ENCODE measurements at regions not wholly inside any gene's neighbourhood (a gene's known extent, or its start where the extent isn't known, plus 50 kb on each side); places are given as distances from the start of the nearest gene placed in this dataset.
"Not testable (repeated sequence)": the region's sequence is repeated elsewhere in the genome, so short reads cannot be mapped to it uniquely, and the experiment has no call there.

DNA sequence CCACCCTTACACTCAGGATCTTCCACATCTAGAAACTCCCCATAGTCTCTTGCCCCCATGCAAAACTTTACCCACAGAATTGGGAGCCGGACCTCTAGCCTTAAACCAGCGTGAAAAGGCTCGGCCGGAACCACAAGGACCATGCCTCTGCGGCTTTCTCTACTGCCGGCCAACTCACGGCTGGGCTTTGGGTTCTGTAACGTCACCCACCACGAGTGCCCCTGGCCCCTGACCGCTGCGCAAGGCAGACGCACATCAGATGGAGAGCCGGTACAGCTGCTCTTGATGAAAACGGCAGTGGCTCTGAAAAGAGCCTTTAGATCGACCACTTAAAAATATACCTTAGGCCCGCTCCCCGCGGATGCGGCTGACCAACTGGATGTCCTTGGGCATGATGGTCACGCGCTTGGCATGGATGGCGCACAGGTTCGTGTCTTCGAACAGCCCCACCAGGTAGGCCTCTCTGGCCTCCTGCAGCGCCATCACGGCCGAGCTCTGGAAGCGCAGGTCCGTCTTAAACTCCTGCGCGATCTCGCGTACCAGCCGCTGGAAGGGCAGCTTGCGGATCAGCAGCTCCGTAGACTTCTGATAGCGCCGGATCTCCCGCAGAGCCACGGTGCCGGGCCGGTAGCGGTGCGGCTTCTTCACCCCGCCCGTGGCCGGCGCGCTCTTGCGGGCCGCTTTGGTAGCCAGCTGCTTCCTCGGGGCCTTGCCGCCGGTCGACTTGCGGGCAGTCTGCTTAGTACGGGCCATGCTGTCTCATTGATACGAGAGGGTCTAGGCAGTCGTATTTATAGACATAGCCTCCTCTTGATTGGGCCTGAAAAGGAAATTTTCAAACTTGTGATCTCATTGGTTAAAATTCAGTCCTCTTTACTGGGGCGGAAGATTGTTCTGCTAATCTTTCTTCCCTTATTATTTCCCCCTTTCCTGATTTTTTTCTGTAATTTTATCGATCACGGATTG lies 66.3 kb downstream of the FAM72C start:
- DNase-seq (ENCODE audit: low read depth in 1 of 2, low spot score in 1 of 2), result not testable (repeated sequence)

DNA sequence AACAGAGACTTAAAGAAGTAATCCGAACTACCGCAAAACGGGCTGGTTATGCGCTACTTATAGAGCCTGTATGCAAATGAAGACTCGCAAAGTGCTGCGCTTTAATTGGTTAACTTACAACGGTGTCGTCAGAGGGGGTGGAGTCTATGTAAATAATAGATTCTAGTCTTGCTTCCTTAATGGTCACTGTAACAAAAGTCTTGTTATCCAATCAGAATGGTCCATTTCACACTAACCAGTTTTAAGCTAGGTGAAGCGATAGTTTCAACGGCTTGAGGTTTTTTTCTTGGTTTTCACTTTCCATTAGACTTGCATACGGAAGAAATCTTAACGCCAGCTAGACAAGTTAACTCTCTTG lies 67.2 kb downstream of the FAM72C start:
- not testable (repeated sequence) for DNase-seq (ENCODE audit: low read depth in 1 of 2, low spot score in 1 of 2)

DNA sequence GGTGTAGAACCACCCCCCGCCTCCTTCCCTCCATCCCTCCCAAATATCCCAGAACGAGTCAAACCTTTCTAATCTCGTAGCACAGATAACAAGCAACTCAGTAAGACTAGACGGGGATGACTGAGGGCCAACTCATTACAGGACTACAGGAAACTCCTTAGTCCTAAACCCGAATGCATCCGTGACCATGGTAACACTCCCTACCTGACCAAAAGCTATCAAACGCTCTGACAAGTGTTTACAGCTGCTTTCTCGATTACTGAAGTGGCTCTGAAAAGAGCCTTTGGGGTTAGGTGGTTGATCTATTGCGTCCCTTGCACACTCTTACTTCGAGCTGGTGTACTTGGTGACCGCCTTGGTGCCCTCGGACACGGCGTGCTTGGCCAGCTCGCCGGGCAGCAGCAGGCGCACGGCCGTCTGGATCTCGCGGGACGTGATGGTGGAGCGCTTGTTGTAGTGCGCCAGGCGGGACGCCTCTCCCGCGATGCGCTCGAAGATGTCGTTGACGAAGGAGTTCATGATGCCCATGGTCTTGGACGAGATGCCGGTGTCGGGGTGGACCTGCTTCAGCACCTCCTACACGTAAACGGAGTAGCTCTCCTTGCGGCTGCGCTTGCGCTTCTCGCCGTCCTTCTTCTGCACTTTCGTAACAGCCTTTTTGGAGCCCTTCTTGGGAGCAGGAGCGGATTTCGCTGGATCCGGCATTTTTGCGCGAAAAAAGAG lies 67.7 kb downstream of the FAM72C start:
- not testable (repeated sequence) for DNase-seq (ENCODE audit: low read depth in 1 of 2, low spot score in 1 of 2)

DNA sequence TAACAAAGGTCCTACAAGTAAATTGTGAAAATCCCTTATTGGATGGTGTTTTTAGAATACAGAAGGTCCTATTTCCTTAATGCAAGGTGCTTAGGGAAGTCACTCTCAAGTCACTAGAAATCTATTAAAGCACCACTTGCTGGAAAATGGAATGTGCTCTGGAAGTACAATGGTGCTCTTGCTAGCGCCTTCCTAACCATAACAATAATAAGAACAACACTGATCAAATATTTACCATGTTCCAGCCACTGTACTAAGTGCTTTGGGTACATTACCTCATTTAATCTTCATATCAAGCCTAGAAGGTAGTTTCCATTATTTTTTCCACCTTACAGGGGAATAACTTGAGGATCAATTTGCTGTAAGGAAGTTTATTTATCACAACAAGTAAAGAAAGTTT lies 75.4 kb downstream of the FAM72C start:
- not testable (repeated sequence) for DNase-seq (ENCODE audit: low read depth in 1 of 2, low spot score in 1 of 2)

DNA sequence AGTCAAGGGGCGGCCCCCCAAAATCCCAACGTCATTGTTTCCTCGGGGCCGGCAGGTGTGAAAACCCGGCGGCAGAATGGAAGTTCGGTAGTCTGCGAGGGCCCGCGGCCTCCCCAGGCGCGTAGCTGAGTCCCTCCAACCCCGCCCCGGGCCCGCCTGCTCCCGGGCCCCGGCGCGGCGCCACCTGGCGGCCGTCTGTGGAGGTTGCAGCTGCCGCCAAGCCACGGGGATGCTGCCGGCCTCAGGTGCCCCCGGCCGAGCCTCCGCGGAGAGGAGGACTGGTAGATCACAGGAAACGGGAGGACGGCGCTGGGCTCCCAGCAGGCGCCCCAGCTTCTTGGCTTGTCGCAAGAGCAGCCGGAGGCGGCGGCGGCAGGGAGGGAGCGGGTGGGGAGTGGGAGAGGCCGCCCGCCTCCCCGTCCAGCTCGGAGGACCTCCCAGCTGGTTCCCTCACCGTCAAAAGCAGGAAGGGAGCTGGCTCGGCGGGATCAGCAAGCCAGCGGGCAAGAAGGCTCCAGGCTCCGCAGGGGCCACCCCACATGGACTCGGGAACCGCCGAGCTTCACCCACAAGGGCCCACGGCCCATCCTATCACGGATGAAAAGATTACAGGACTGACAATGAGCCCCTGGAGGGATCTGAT lies 86.7 kb downstream of the FAM72C start:
- peak; percentile 23 to 58 for DNase-seq (ENCODE audit: low read depth in 1 of 2, low spot score in 1 of 2)

DNA sequence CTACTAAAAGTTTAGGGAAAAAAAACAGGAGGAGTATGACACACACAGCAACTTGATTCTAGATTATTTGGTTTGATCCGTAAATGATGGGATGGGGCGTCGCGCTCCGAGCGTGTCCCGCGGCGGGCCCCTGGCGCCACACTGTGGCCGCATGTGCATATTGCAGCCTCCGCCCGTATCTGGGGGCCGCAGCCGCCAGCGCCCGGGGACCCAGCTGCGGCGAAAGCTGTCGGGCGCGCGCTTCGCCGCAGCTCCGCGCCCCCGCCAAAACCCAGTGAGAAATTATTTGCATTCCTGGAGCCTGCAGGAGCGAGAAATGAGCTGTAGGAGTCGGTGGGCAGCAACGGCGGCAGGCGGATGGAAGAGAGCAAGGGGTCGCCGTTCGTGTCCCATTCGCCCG lies 87.3 kb downstream of the FAM72C start:
- DNase-seq (ENCODE audit: low read depth in 1 of 2, low spot score in 1 of 2), result peak in 1 of 2 donors; percentile 24

DNA sequence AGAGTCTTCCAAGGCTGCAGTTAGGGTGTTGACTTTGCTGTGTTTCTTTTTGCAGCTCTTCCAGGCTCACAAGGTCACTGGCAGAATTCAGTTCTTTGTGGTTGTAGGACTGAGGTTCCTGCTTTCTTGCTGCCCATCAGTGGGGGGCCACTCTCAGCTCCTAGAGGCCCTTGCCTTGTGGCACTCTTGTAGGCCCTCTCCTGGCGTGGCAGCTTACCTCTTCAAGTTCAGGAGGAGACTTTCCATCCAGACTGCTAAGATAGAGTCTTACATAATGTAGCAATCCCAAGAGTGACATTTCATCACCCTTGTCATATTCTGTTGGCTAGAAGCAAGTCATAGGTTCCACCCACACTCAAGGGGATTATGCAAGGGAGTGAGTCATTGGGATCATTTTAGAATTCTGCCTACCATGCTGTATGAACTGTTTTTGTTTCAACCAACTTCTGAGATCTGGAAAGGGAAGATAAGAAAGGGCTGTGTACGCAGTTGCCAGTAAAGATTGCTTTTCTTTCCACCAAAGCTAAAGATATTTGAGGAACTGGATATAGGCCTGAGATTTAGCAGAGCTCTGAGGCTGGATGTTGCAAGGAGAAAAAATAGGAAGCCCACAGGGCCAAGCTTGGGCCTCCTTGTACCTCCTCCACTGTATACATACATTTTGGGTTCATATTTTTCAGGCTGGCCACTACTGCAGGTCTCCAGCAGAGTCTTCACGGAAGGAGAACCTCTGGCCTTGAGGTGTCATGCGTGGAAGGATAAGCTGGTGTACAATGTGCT lies 91.8 kb downstream of the FAM72C start:
- DNase-seq (ENCODE audit: low read depth in 1 of 2, low spot score in 1 of 2), result not testable (repeated sequence)

DNA sequence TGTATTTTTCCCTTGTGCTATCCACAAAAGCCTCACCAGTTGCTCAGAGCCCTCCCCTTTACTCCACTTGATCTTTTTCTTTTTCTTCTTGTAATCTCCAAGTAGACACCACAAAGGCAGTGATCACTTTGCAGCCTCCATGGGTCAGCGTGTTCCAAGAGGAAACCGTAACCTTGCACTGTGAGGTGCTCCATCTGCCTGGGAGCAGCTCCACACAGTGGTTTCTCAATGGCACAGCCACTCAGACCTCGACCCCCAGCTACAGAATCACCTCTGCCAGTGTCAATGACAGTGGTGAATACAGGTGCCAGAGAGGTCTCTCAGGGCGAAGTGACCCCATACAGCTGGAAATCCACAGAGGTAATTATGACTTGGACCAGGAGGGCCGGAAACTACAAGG lies 95.8 kb downstream of the FAM72C start:
- DNase-seq (ENCODE audit: low read depth in 1 of 2, low spot score in 1 of 2), result not testable (repeated sequence)

DNA sequence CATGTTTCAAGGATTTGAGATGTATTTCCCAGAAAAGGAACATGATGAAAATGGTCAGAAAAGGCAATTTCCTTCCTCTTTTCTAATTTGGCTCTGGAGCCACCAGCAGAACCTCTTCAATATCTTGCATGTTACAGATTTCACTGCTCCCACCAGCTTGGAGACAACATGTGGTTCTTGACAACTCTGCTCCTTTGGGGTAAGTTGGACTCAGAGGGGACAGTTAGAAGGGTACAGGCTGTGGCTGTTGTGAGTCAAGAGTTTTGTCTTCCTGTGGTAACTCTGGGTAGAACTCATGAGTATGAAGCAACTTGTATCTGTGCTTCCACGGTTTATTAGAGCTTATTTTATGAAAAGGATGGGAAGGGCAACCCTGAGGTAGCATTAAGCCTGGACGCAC lies 97.2 kb downstream of the FAM72C start:
- DNase-seq (ENCODE audit: low read depth in 1 of 2, low spot score in 1 of 2), result not testable (repeated sequence)

DNA sequence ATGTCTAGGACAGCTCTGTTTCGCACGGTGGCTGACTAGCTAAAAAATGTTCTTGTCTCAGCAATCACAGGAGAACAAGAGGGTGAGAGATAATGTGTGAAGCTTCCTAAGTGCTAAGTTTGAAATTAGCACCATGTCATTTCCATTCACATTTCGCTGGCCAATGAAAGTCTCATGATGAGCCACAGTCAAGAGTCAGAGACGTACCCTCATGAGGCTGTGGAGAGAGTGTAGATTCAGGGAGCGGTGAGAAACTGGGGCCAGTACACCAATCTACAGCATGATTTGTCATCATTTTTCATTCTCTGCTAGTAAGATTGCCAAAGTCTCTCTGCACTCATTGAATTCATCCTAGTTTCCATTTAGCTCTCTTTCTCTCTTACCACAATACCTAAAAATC lies 98.1 kb downstream of the FAM72C start:
- DNase-seq (ENCODE audit: low read depth in 1 of 2, low spot score in 1 of 2), result not testable (repeated sequence)

DNA sequence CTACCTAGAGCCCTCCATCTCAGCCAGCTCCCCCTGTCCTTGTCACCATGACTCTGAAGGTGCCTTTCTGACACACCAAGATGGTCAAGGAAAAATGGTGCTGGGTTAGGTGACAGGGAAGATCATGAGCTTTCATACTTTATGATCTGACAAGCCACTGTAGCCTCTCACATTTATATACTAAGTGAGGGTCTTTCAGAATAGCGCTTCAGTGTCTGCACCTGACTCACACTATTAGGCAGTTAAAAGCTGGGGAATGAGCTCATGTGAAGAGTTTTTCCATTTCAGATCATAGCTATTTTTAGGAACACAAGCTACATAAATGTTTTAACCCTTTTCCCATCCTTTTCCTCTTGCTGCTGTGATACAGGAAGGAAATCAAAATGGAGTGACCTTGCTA lies 101.4 kb downstream of the FAM72C start:
- not testable (repeated sequence) for DNase-seq (ENCODE audit: low read depth in 1 of 2, low spot score in 1 of 2)

DNA sequence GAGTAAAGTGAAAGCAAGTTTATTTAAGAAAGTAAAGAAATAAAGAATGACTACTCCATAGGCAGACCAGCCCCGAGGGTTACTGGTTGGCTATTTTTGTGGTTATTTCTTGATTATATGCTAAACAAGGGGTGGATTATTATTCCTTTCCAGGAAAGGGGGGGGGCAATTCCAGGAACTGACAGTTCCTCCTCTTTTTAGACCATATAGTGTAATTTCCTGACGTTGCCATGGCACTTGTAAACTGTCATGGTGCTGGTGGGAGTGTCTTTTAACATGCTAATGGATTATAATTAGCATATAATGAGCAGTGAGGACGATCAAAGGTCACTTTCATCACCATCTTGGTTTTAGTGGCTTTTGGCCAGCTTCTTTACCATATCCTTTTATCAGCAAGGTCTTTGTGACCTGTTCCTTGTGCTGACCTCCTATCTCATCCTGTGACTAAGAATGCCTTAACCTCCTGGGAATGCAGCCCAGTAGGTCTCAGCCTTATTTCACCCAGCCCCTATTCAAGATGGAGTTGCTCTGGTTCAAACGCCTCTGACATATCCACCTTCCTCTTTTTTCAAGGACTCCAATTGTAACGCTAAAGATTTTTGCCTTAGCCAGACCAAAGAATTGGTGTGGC lies 104.1 kb downstream of the FAM72C start:
- not testable (repeated sequence) for DNase-seq (ENCODE audit: low read depth in 1 of 2, low spot score in 1 of 2)

DNA sequence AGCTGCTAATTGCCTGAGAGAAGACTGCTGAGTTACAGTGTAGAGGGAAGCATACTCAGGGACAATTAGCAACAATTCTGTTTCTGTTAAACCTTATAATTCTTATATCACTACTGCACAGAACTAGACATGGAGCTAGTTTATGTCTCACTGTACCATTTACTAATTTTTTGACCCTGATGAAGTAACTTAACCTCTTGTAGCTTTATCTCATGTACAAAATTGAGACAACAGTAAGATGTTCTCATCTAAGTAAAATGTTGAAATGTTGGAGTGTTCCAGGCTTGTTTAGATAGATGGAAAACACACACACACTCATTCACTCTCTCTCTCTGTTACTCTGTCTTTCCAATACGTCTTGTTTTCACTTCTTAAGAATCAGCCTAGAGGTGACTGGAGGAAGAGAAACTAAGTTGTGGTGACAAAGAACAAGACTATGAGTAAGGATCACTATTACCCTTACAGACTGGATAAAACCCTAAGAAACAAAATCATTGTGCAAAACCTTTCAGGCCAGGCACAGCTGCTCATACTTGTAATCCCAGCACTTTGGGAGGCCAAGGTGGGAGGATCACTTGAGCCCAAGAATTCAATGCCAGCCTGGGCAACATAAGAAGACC lies 107.8 kb downstream of the FAM72C start:
- not testable (repeated sequence) for DNase-seq (ENCODE audit: low read depth in 1 of 2, low spot score in 1 of 2)

DNA sequence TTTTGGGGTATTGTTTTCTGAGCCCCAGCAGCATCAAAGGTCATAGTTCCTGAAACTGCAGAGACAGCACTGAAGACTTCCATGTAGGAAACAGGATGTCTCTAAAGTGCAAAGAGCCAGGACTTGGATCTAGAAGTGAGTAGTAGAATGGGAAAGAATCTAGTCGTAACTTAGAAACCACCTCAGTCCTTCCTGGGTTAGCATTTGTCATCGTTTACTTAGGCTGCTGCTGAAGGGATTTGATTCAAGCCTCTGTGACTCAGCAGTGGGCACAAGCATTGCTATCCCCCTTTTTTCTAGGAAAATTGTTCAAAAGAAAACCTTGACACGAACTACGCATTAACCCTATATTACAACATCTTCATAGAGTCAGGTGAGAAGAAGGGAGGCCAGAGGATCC lies 109.1 kb downstream of the FAM72C start:
- not testable (repeated sequence) for DNase-seq (ENCODE audit: low read depth in 1 of 2, low spot score in 1 of 2)

DNA sequence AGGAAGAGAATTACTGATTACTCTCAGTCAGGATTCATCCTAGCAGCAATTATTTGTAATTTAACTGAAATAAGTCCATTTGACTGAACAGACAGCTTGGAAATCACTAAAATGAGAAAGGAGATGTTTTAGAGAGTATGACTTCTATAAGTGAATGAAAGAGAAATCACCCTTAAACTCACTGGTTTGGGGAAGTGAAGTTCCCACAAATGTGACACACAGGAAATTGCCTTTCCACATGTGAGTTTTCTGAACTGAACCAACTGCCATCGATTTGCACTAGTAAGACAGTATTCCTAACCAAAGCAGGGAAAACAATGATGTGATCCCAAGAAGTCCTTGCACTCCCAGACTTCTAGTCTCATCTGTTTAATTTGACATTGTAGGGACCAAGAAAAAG lies 110.5 kb downstream of the FAM72C start:
- not testable (repeated sequence) for DNase-seq (ENCODE audit: low read depth in 1 of 2, low spot score in 1 of 2)

DNA sequence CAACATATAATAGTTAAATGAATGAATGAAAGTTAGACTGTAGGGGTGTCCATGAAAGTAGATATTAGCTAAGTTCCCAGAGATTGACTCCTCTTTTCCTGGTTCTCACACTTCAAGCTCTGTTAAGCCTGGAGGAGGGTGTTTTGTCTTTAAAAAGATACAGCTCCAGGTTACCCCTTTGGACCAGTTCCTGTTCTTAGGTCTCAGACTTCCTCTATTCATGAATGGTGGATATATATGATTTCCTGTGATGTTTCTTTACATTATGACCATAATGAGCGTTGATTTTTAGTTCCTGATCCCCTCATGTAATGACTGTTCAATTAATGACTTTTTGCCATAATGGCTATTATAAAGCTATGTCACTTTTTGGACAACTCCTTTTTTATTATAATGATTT lies 115.9 kb downstream of the FAM72C start:
- DNase-seq (ENCODE audit: low read depth in 1 of 2, low spot score in 1 of 2), result not testable (repeated sequence)

DNA sequence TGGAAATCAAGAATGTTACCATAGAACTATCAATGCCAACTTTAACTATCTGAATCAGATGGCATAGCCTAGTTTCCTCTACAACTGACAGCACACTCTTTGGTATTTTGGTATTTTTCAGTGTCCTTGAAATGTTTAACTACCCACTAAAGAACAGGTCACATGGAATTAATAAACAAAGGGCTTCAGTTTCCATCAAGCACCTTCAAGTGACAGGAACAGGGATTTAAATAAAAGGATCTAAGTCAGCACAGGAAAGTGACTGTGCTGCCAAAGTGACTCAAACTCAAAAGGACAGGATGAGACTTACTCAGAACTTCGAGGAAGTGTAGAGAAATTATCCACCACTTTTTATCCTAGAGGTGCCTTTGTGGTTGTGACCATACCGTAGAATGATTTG lies 117.7 kb downstream of the FAM72C start:
- not testable (repeated sequence) for DNase-seq (ENCODE audit: low read depth in 1 of 2, low spot score in 1 of 2)

DNA sequence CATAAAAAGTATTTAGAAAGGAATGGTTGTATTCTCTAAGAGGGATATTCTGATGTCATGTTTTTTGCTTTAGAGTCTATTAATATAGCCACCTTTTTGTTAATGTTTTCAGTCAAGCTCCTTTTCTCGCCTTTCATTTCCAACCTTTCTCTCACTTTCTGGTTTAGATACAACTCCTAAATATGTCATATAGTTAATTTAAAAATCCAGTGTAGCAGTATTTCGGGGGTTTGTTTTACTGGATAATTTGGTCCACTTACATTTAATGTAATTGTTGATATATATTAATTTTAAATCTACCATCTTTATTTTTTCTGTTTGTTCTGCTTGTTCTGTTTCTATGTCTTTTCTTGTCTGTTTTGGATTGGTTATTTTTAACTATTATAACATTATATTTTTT lies 121.1 kb downstream of the FAM72C start:
- DNase-seq (ENCODE audit: low read depth in 1 of 2, low spot score in 1 of 2), result not testable (repeated sequence)

DNA sequence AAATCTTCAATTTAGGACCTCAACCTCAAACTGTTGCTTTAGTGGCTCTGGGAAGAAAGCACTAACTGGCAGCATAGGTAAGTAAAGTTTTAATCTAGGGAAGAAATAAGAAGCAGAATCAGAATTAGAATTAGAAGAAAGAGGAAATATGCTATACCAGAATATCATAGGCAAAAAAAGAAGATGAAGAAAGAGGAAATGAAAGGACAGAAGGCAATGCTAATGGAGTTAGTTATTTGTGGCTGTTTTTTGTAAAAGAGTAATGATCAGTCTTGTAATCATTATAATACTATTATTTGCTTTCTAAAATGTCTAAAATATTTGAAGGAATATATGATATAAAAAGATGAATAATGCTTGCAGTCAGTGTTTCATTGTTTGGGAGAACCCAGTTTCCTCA lies 122.9 kb downstream of the FAM72C start:
- not testable (repeated sequence) for DNase-seq (ENCODE audit: low read depth in 1 of 2, low spot score in 1 of 2)

DNA sequence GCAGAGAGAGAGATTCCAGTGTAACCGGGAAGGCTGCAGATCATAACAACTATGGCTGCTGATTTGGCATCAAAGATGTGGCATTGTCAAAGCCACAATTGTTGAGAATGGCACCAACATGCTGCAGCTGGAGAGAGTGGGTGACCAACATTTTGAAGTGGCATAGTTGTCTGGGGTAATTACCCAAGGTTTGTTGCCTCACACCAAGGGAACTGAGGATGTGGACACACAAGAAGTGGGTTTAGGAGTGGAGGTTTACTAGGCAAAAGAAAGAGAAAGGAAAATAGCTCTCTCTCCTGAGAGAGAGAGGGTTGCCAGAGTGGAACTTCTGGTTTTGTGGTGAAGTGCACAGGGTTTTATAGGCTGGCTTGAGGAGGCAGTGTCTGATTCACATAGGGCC lies 126.6 kb downstream of the FAM72C start:
- DNase-seq (ENCODE audit: low read depth in 1 of 2, low spot score in 1 of 2), result not testable (repeated sequence)

All from activated CD4-positive, alpha-beta T cell treated with anti-CD3 and anti-CD28 coated beads, Interleukin-2, amount 50 U/mL, for 24 hours (primary cell).